ENCODE measurements at regions not wholly inside any gene's neighbourhood (a gene's known extent, or its start where the extent isn't known, plus 50 kb on each side); places are given as distances from the start of the nearest gene placed in this dataset.

GRCh38 chr13:52922961-52923360 lies 74.5 kb upstream of the PCDH8 start:
- WGBS (ENCODE audit: missing lambda C conversion rate), result 78% methylated on average over 1 of the region's 1 CpG
- no peak overlapping the region for H3K4me2 ChIP-seq
- ATAC-seq (no peak), FAIRE-seq (no peak), DNase-seq (ENCODE audit: low read depth in 1 of 2, low spot score in 1 of 2) (no peak)
- no peaks in the 10 kb centered on the region for H3K9me3 ChIP-seq
- ChIA-PET CTCF (no interaction called here), POLR2A (no interaction called here)
- no peak overlapping the region for H3K4me3 ChIP-seq
- H3K27ac ChIP-seq, result no peak overlapping the region
- H3K4me1 ChIP-seq, result no peaks in the 10 kb centered on the region
- TF ChIP-seq NFE2L2 (conservative IDR thresholded peaks at IDR 0.05; ENCODE audit: low read length) (no peak), FOSL2 (IDR thresholded peaks at IDR 0.05) (no peak), FOSL2 (CRISPR knock-in tag; IDR thresholded peaks at IDR 0.05) (no peak), EHMT2 (IDR thresholded peaks at IDR 0.05; ENCODE audit: low read depth) (no peak)

GRCh38 chr13:52921194-52921593 lies 72.8 kb upstream of the PCDH8 start:
- CTCF ChIA-PET, result interaction anchor here (1.1 kb wide), 1 partner anchor 46 kb away, joined by 4 read pairs; no protein-coding TSS in a partner anchor

GRCh38 chr13:52916486-52916990 lies 68.1 kb upstream of the PCDH8 start:
- H3K4me1 ChIP-seq, result no peaks in the 10 kb centered on the region
- H3K27ac ChIP-seq, result no peak overlapping the region
- FAIRE-seq (no peak), DNase-seq (ENCODE audit: low read depth in 1 of 2, low spot score in 1 of 2) (no peak), ATAC-seq (no peak)
- no peak overlapping the region for H3K4me3 ChIP-seq
- no peak overlapping the region for H3K4me2 ChIP-seq
- H3K9me3 ChIP-seq, result no peaks in the 10 kb centered on the region
- POLR2A ChIA-PET, result no interaction called here
- TF ChIP-seq HES2 (IDR thresholded peaks at IDR 0.05) (no peak), MAZ (IDR thresholded peaks at IDR 0.05; ENCODE audit: borderline replicate concordance, low read depth, low read length) (no peak), HMGXB4 (CRISPR knock-in tag; IDR thresholded peaks at IDR 0.05; ENCODE audit: borderline replicate concordance) (no peak), POLR2AphosphoS2 (conservative IDR thresholded peaks at IDR 0.05; ENCODE audit: low read length) (no peak), RNF2 (IDR thresholded peaks at IDR 0.05; ENCODE audit: borderline replicate concordance, low read depth) (no peak), HDAC2 (IDR thresholded peaks at IDR 0.05) (no peak), HOXB5 (CRISPR knock-in tag; IDR thresholded peaks at IDR 0.05) (no peak), ATOH8 (CRISPR knock-in tag; IDR thresholded peaks at IDR 0.05; ENCODE audit: low read depth) (no peak), CHD4 (IDR thresholded peaks at IDR 0.05; ENCODE audit: borderline replicate concordance) (no peak), MYC (IDR thresholded peaks at IDR 0.05; ENCODE audit: borderline replicate concordance, low read length) (no peak), GATA3 (IDR thresholded peaks at IDR 0.05; ENCODE audit: borderline replicate concordance) (no peak), BCL3 (IDR thresholded peaks at IDR 0.05) (no peak), MAFK (IDR thresholded peaks at IDR 0.05; ENCODE audit: partially characterized antibody) (no peak), HOXA7 (CRISPR knock-in tag; IDR thresholded peaks at IDR 0.05) (no peak)
- CTCF ChIA-PET, result no interaction called here

More at GRCh38 chr13:52921194-52921593, 72.8 kb upstream of the PCDH8 start:
- POLR2A ChIA-PET, result no interaction called here
- no peak for ATAC-seq
- no peak overlapping the region for H3K4me3 ChIP-seq
- TF ChIP-seq CBX8 (IDR thresholded peaks at IDR 0.05) (no peak), FOXS1 (CRISPR knock-in tag; IDR thresholded peaks at IDR 0.05) (no peak), EP300 (IDR thresholded peaks at IDR 0.05) (no peak), NPAS2 (CRISPR knock-in tag; IDR thresholded peaks at IDR 0.05; ENCODE audit: borderline replicate concordance) (no peak), HMGXB4 (CRISPR knock-in tag; IDR thresholded peaks at IDR 0.05; ENCODE audit: borderline replicate concordance) (no peak), TFCP2L1 (CRISPR knock-in tag; IDR thresholded peaks at IDR 0.05) (no peak), EHMT2 (IDR thresholded peaks at IDR 0.05; ENCODE audit: low read depth) (no peak), KDM1A (IDR thresholded peaks at IDR 0.05; ENCODE audit: low read depth) (no peak), MAFK (IDR thresholded peaks at IDR 0.05; ENCODE audit: partially characterized antibody) (no peak), HOXB13 (CRISPR knock-in tag; IDR thresholded peaks at IDR 0.05; ENCODE audit: low read depth) (no peak)
- no peak overlapping the region for H3K4me2 ChIP-seq
- WGBS (ENCODE audit: missing lambda C conversion rate), result 3% methylated on average over 3 of the region's 3 CpGs
- H3K9me3 ChIP-seq, result no peaks in the 10 kb centered on the region
- DNase-seq (ENCODE audit: low read depth in 1 of 2, low spot score in 1 of 2), result no peak
- no peaks in the 10 kb centered on the region for H3K4me1 ChIP-seq
- FAIRE-seq, result no peak
- H3K27ac ChIP-seq, result no peak overlapping the region

All from A549 (cell line).